WERI-Rb-1 (cell line): ENCODE measurements at regions not wholly inside any gene's neighbourhood (a gene's known extent, or its start where the extent isn't known, plus 50 kb on each side); places are given as distances from the start of the nearest gene placed in this dataset.

ENCODE experiments used
- DNase-seq: peaks from one replicate; pipeline ENCODE4 v3.0.0-alpha.2; 2020
- H3K27ac ChIP-seq: fragments of 250-450 bp; sonication (Bioruptor Pico); 2 replicates; pipeline ENCODE4 v1.5.1; 2020; ENCODE audit warnings: mild to moderate bottlenecking, moderate library complexity
- H3K27me3 ChIP-seq: fragments of 250-450 bp; sonication (Bioruptor Pico); 2 replicates; pipeline ENCODE4 v1.5.1; 2021; ENCODE audit warnings: mild to moderate bottlenecking, low read depth, moderate library complexity; ENCODE audit not compliant: insufficient read depth, severe bottlenecking
- H3K36me3 ChIP-seq: fragments of 250-450 bp; sonication (Bioruptor Pico); 2 replicates; pipeline ENCODE4 v1.5.1; 2020; ENCODE audit warnings: mild to moderate bottlenecking, moderate library complexity
- H3K4me3 ChIP-seq: 2 replicates; pipeline ENCODE4 v1.5.1; 2011; ENCODE audit warnings: low read depth, mild to moderate bottlenecking, control low read depth, low read length
- H3K9me3 ChIP-seq: fragments of 250-450 bp; sonication (Bioruptor Pico); 2 replicates; pipeline ENCODE4 v1.5.1; 2021; ENCODE audit warnings: mild to moderate bottlenecking, moderate library complexity; ENCODE audit not compliant: severe bottlenecking
- CTCF ChIP-seq: IDR thresholded peaks from 2 replicates; pipeline ENCODE4 v1.5.1; 2011; ENCODE audit warnings: low read depth, mild to moderate bottlenecking, control low read depth, inconsistent platforms, low read length

GRCh38 chr16:79317026-79317425, 283.5 kb downstream of the MAF start:
- H3K9me3 ChIP-seq, result no peaks in the 10 kb centered on the region
- no peak for DNase-seq
- H3K4me3 ChIP-seq, result no peak overlapping the region
- H3K27ac ChIP-seq, result no peak overlapping the region
- H3K36me3 ChIP-seq, result no peaks in the 10 kb centered on the region
- peaks cover 85% of the 10 kb centered on the region for H3K27me3 ChIP-seq
- TF ChIP-seq CTCF, result no peak

GRCh38 chr16:79316004-79316458, 284.5 kb downstream of the MAF start:
- Histone ChIP-seq H3K27me3 (peaks cover 88% of the 10 kb centered on the region), H3K27ac (no peak overlapping the region), H3K36me3 (no peaks in the 10 kb centered on the region), H3K9me3 (no peaks in the 10 kb centered on the region), H3K4me3 (no peak overlapping the region)
- TF ChIP-seq CTCF, result no peak
- no peak for DNase-seq

DNA sequence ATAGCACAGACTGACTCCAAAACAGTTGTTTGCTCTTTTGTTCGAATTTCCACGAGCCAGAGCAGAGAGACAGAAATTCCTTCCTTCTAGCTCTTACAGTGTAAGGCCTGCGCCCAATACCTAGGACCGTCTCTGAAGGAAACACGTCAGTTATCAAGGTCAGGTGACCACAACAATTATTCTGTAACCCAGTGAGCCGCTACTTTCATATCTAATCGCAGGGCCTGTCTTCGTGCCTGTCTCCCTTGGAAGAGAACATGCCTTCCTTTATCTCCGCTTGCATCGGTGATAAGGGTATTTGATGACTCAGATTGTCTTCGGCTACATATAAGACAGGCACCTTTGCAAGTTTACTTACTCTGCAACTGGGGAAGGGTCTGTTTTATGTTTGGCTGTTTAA, 288.0 kb downstream of the MAF start:
- no peaks in the 10 kb centered on the region for H3K36me3 ChIP-seq
- no peaks in the 10 kb centered on the region for H3K9me3 ChIP-seq
- no peak for DNase-seq
- no peak for TF ChIP-seq CTCF
- H3K27me3 ChIP-seq, result peaks cover 90% of the 10 kb centered on the region
- H3K4me3 ChIP-seq, result no peak overlapping the region
- H3K27ac ChIP-seq, result no peak overlapping the region

DNA sequence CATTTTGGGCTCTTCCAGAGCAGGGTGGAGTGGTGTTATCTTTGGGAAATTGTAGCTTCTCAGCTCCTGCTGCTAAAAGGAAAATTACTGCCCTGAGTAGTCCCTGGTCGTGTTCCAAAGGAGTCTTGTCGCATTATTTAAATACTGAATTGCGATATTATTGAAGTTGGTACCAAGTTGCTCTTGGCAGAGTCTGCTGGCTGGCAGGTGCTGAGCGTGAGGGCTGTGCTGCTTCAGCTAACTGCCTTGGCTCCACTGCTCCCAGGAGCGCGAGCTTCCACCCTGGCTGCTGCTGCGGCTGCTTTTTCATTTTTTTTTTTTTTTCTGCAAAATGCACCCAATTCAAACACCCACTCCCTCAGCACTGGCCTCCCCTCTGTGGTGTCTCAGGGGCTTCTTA, 289.8 kb downstream of the MAF start:
- DNase-seq, result no peak
- H3K27ac ChIP-seq, result no peak overlapping the region
- no peak overlapping the region for H3K4me3 ChIP-seq
- peaks cover 93% of the 10 kb centered on the region for H3K27me3 ChIP-seq
- no peak for TF ChIP-seq CTCF
- no peaks in the 10 kb centered on the region for H3K9me3 ChIP-seq
- no peaks in the 10 kb centered on the region for H3K36me3 ChIP-seq

DNA sequence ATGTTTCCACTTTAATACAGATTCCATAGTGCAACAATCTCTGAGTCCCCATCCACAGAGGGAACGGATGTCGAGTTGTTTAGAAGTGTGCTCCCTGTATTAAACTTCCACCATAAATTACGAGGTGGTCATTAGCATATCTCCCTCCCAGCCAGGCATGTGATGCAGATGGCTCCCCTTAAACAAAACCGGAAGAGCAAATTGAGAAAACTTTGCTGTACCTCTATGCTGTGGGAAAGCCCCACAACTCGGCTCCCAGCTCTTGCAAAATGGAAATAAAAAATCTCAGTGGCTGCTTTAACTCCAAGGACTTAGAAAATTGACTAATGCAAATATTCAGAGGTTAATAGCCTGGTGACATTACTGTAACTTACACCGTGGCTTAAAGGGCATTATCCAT, 290.9 kb downstream of the MAF start:
- TF ChIP-seq CTCF, result no peak
- Histone ChIP-seq H3K9me3 (no peaks in the 10 kb centered on the region), H3K27ac (no peak overlapping the region), H3K27me3 (peaks cover 95% of the 10 kb centered on the region), H3K36me3 (no peaks in the 10 kb centered on the region), H3K4me3 (no peak overlapping the region)
- no peak for DNase-seq

- no peaks in the 10 kb centered on the region for H3K36me3 ChIP-seq
- peaks cover 95% of the 10 kb centered on the region for H3K27me3 ChIP-seq
- H3K9me3 ChIP-seq, result no peaks in the 10 kb centered on the region
- no peak overlapping the region for H3K4me3 ChIP-seq
- no peak for DNase-seq
- TF ChIP-seq CTCF, result no peak
- no peak overlapping the region for H3K27ac ChIP-seq
Measured at GRCh38 chr16:79307214-79307613, 293.3 kb downstream of the MAF start.
